NT2/D1 (cell line): ENCODE measurements at regions not wholly inside any gene's neighbourhood (a gene's known extent, or its start where the extent isn't known, plus 50 kb on each side); places are given as distances from the start of the nearest gene placed in this dataset.

ENCODE experiments used
- SUZ12 ChIP-seq: IDR thresholded peaks from 2 replicates; pipeline ENCODE4 v1.6.1; 2011; ENCODE audit not compliant: insufficient read length, insufficient read depth; ENCODE audit errors: extremely low read depth
- ZNF274 ChIP-seq: IDR thresholded peaks from 2 replicates; pipeline ENCODE4 v1.6.1; 2011; ENCODE audit warnings: mild to moderate bottlenecking, low read depth, low read length

DNA sequence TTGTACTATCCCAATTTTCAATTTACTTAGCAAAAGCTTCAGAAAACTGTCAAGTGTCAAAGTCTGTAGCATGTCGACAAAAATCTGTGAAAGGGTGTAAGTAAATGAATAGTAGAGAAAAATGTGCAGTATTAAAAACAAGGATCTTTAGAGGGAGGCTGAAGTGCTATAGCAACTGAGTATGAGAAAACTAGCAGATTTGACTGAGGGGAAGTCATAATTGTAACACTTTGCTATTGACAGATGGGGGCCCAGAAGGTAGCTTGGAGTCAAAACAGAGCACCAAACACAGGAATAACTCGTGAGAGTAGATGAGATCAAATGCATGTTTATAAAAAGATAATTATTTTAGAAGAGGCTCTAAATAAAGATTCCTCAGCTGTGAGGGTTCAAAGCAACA is 657.7 kb downstream of the TMEM182 start:
- no peak for TF ChIP-seq ZNF274
- TF ChIP-seq SUZ12, result no peak
